ENCODE measurements at regions not wholly inside any gene's neighbourhood (a gene's known extent, or its start where the extent isn't known, plus 50 kb on each side); places are given as distances from the start of the nearest gene placed in this dataset.

DNA sequence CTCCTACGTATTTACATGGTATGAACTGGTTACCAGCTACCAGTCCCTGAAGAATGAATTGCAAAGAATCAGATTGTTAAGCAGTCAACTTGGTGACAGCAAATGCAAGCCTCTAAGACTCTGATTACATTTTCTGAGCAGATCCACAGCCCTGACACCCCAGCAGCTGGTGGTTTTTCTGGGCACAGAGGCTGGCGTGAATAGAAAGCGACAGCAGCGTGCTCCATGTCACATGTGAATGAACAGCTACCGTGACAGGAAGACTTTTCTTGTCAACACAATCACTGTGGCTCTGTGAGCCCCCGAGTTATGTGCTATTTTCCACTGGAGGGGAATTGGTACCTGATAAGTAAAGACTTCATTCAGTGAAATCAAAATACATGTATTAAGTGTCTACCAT, 93.2 kb upstream of the CBLN2 start:
- Histone ChIP-seq H3K9me3 (no peaks in the 10 kb centered on the region), H3K27ac (no peak overlapping the region), H3K4me1 (no peaks in the 10 kb centered on the region), H3K4me3 (no peak overlapping the region), H3K36me3 (ENCODE audit: insufficient read depth in 1 of 2, low read depth in 1 of 2) (no peaks in the 10 kb centered on the region), H3K27me3 (ENCODE audit: insufficient read depth in 3 of 3, low read length in 2 of 3) (no peaks in the 10 kb centered on the region)
- ATAC-seq (no peak), DNase-seq (no peak)
- TF ChIP-seq, protein P1, sequence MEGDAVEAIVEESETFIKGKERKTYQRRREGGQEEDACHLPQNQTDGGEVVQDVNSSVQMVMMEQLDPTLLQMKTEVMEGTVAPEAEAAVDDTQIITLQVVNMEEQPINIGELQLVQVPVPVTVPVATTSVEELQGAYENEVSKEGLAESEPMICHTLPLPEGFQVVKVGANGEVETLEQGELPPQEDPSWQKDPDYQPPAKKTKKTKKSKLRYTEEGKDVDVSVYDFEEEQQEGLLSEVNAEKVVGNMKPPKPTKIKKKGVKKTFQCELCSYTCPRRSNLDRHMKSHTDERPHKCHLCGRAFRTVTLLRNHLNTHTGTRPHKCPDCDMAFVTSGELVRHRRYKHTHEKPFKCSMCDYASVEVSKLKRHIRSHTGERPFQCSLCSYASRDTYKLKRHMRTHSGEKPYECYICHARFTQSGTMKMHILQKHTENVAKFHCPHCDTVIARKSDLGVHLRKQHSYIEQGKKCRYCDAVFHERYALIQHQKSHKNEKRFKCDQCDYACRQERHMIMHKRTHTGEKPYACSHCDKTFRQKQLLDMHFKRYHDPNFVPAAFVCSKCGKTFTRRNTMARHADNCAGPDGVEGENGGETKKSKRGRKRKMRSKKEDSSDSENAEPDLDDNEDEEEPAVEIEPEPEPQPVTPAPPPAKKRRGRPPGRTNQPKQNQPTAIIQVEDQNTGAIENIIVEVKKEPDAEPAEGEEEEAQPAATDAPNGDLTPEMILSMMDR (IDR thresholded peaks at IDR 0.05), result no peak
- intact Hi-C loops (cut with DNase I), result loop anchor here in 1 of 2 donors (10.0 kb wide), 1 partner anchor 972 kb away; no protein-coding TSS in a partner anchor
- 40 to 50% (median 45%) methylated on average over 6 of the region's 6 CpGs for WGBS, 3 donors

DNA sequence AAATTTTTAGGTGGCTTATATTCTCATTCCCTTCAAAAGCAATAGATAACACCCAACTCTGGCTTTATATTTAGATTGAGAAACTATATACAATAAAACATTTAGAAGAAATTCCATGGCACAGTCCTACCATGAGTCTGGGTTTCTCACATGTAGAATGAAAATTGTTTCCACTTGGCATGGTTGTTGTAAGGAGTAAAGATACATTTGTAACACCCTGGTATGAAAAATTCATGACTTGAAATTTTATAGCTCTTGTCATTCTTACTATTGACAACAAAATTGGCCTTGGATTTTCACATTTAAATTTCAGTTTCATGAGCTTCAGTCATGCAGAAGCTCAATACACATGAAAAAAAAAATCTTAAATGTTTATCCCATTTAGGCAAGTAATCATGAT, 92.5 kb upstream of the CBLN2 start:
- intact Hi-C loops (cut with DNase I), result loop anchor here in 1 of 2 donors (10.0 kb wide), 1 partner anchor 972 kb away; no protein-coding TSS in a partner anchor
- no peak overlapping the region for H3K4me3 ChIP-seq
- TF ChIP-seq, protein P1 (IDR thresholded peaks at IDR 0.05), result no peak
- no peaks in the 10 kb centered on the region for H3K4me1 ChIP-seq
- H3K36me3 ChIP-seq (ENCODE audit: insufficient read depth in 1 of 2, low read depth in 1 of 2), result no peaks in the 10 kb centered on the region
- H3K27me3 ChIP-seq (ENCODE audit: insufficient read depth in 3 of 3, low read length in 2 of 3), result no peaks in the 10 kb centered on the region
- H3K27ac ChIP-seq, result no peak overlapping the region
- ATAC-seq (no peak), DNase-seq (no peak)
- H3K9me3 ChIP-seq, result no peaks in the 10 kb centered on the region

DNA sequence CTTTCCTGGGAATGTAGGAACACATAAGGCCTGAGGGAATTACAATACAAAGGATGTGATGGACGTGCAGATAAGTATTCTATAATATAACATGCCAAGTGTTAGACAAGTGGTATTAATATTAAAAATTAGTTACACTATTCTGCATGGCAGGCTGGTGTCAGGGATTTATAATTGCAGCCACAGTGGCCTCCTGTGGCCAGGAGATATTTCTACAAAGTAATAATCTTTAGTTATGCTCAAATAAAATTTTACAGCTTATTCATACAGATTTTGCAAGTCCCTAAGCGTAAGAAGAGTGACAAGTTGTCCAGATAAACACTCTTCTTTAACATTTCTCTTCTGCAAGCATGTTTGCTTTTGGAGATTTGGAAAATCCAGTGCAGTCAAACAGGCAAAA, 90.4 kb upstream of the CBLN2 start:
- ATAC-seq (no peak), DNase-seq (no peak)
- Histone ChIP-seq H3K4me1 (no peaks in the 10 kb centered on the region), H3K9me3 (no peaks in the 10 kb centered on the region), H3K4me3 (no peak overlapping the region), H3K27ac (no peak overlapping the region), H3K36me3 (ENCODE audit: insufficient read depth in 1 of 2, low read depth in 1 of 2) (no peaks in the 10 kb centered on the region), H3K27me3 (ENCODE audit: insufficient read depth in 3 of 3, low read length in 2 of 3) (no peaks in the 10 kb centered on the region)
- TF ChIP-seq, protein P1 (IDR thresholded peaks at IDR 0.05), result no peak
- 41 to 46% (median 45%) methylated on average over 2 of the region's 2 CpGs for WGBS, 3 donors
- intact Hi-C loops (cut with DNase I), result loop anchor here in 1 of 2 donors (10.0 kb wide), 1 partner anchor 970 kb away; no protein-coding TSS in a partner anchor

DNA sequence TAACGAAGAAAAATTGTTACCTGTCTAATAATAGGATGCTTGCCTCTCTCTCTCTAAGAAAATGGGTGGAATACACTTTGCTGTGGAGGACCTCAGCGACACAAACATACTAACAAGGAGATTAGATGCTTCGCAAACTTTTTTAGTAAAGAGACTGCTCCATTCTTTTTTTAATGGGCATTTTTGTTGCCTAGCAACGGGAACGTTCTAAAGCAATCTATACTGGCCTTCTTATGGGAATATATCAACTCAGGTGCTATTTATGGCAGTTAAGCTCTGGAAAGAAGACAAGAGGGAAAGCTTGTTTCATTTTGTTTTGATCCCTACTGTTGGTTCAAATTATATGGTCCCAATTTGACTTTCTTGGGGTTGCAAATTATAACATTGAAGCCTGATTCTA, 86.8 kb upstream of the CBLN2 start:
- Histone ChIP-seq H3K36me3 (ENCODE audit: insufficient read depth in 1 of 2, low read depth in 1 of 2) (no peaks in the 10 kb centered on the region), H3K27me3 (ENCODE audit: insufficient read depth in 3 of 3, low read length in 2 of 3) (no peaks in the 10 kb centered on the region), H3K4me3 (no peak overlapping the region), H3K4me1 (no peaks in the 10 kb centered on the region), H3K9me3 (no peaks in the 10 kb centered on the region), H3K27ac (no peak overlapping the region)
- DNase-seq, result no peak
- TF ChIP-seq, protein P1 (IDR thresholded peaks at IDR 0.05), result no peak
- WGBS, 3 donors, result 58 to 61% (median 58%) methylated on average over 5 of the region's 5 CpGs
- intact Hi-C loops (cut with DNase I), result loop anchor here in 1 of 2 donors (10.0 kb wide), 1 partner anchor 966 kb away; no protein-coding TSS in a partner anchor
- ATAC-seq, result no peak

DNA sequence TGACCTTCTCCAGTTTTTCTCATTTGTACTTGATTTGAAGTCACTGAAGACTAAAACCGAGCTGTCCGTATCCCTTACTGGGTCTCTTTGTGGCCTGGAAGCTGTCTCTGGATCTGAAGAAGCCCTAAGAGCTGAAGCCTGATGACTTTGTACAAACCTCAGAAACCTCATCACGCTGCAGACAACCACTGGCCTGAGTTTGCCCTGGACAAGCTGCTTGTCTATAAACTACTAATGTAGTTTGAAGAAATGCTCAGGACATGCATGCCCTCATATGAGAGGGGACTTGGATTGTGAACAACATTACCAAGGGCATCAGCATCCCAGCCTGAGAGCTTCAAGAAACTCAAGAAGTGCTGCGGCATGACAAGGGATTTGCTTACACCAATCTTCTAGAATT, 79.3 kb upstream of the CBLN2 start:
- intact Hi-C loops (cut with DNase I), result no loop called here
- no peaks in the 10 kb centered on the region for H3K9me3 ChIP-seq
- no peaks in the 10 kb centered on the region for H3K36me3 ChIP-seq (ENCODE audit: insufficient read depth in 1 of 2, low read depth in 1 of 2)
- H3K4me3 ChIP-seq, result no peak overlapping the region
- TF ChIP-seq, protein P1 (IDR thresholded peaks at IDR 0.05), result no peak
- WGBS, 3 donors, result 53 to 56% (median 56%) methylated on average over 4 of the region's 4 CpGs
- no peak for ATAC-seq
- no peaks in the 10 kb centered on the region for H3K4me1 ChIP-seq
- no peak overlapping the region for H3K27ac ChIP-seq
- no peaks in the 10 kb centered on the region for H3K27me3 ChIP-seq (ENCODE audit: insufficient read depth in 3 of 3, low read length in 2 of 3)
- no peak for DNase-seq
